ENCODE measurements at regions not wholly inside any gene's neighbourhood (a gene's known extent, or its start where the extent isn't known, plus 50 kb on each side); places are given as distances from the start of the nearest gene placed in this dataset.

DNA sequence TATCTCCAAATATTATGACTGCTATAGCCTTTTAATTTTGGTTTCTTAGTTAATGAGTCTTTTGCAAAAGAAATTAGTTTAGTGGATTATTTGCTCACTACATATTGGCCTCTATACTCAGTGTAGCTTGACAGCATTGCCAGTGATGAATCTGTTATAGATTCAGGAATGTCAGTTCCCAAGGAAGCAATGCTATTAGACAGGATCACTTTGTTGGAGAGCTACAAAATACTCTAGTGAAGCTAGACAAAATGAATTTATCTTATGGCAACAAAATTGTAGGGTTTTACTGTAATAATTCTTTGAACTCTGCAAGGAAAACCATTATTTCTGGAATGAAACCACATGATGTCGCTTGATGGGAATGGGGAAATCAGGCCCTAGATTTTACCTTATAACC, 543.3 kb downstream of the SQOR start:
- DNase-seq (ENCODE audit: low read depth in 4 of 4, low spot score in 2 of 4): no peak

DNA sequence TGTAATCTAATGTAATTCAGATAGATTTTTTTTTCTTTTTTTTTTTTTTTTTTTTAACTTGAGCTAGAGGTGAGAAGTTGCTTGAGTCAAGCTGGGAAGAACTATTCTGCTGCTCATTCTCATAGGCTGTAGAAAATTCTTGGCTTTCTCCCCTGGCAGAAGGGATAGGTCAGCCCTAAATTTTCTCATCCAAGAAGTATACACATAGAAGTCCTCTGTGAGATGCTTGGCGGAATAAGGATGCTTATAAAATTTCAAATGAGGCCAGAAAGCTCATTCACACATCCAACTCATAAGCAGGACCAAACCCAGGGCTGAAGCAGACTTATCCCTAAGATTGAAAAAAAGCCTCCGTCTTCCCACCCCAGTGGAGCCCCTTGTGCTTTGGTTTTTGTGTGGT, 572.5 kb downstream of the SQOR start:
- no peak for DNase-seq (ENCODE audit: low read depth in 4 of 4, low spot score in 2 of 4)

DNA sequence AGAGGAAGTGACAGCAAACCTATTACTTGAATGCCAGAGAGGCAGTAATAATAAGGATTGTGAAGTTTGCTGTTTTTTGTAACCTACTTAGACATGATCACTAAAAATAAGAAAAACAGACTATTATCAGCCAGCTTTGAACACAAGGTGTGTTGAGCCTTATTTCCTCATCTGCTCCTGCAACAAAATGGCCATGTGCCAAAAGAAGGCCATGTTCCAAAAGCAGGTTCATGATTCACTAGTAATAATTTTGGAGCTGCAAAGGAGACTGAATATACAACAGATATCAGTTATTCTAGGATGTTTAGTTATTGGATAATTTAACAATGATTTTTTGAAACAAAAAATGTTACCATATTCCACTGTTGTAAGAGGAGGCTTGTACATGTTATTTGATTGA, 578.7 kb downstream of the SQOR start:
- no peak for DNase-seq (ENCODE audit: low read depth in 4 of 4, low spot score in 2 of 4)

DNA sequence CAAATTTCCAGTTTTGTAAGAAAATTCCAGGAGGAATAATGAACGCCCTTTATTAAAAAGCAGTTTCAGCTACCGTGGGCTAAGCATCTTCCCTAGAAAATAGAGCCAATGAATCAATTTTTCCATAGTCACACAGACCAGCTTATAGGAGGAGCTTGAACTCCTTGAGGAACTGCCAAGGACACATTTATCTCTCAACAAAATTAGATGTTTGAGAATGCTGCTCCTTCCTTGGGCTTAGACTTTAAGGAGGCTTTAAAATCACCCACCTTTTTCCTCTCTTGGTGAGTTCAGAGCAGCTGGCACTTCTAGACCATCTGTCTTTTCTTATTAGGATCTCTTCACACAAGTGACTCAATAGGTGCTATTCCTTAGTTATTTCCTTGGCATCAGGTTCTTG, 588.0 kb downstream of the SQOR start:
- DNase-seq (ENCODE audit: low read depth in 4 of 4, low spot score in 2 of 4): no peak

DNA sequence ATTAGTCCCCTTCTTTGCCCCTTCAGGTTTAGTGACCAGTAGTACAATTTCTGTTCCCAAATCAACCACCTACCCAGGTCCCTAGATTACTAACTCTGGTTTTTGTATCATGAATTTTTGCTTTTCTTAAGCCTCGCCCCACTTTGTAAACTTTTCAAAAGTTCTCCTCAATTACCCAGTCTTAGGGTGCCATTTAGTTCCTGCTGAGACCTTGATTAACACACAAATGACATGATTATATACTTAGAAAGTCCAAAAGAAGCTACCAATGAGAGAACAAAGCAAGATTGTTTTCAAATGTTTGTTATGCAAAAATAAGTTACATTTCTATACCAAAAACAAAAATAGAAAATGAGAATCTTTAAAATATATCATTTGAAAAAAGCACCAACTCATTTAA, 594.4 kb downstream of the SQOR start:
- no peak for DNase-seq (ENCODE audit: low read depth in 4 of 4, low spot score in 2 of 4)

DNA sequence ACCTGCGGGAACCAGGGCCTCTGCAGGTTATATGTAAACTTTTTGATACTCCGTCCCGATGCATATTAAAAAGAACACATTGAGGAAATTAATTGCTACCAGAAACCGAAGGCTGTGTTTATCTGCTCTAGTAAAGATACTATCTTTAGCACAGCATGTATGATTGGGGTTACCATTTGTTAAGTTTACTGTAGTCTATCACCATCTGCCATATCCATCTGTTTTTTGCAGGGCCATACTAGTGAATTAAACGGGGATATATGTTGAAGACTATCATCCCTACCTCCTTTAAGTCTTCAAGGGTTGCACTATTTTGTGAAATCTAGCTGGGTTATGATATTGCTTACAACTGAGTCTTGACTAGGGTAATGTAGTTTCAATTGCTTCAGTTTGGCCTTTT, 597.0 kb downstream of the SQOR start:
- DNase-seq (ENCODE audit: low read depth in 4 of 4, low spot score in 2 of 4): no peak

DNA sequence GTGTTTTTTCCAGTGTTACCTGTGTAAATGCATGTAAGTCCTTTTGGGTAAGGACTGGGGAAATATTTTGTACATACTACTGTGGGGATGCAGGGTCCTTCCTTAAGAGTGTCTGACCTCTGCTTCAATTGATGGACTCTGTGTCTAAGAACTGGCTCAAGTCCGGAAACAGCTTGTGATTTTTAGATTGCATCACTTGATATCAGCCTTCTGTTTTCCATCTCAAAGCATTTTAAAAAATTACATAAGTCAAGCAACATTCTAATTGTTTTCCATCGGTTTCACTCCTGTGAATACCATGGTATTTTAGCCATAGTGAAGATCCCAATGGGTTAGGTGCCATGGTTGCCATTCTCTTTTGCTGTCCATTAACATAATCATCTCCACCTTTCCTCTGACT, 597.6 kb downstream of the SQOR start:
- DNase-seq (ENCODE audit: low read depth in 4 of 4, low spot score in 2 of 4): no peak

DNA sequence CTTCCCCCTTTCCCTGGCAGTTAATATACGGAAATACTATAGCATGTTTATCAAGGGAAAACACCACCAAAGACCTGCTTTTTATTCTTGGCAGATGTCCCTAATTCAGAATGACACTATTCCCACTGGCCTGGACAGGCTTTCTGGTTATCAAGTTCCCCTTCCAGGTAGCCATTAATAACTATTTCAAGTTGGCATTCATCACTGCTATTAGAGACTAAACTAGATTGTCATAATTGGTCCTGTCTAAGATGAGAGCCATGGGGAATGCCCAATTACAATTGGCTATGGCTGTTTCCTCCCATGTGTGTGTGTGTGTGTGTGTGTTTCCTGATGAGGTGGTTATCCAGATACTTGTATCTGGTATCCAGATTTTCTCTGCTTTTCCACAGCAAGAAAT, 608.1 kb downstream of the SQOR start:
- no peak for DNase-seq (ENCODE audit: low read depth in 4 of 4, low spot score in 2 of 4)

DNA sequence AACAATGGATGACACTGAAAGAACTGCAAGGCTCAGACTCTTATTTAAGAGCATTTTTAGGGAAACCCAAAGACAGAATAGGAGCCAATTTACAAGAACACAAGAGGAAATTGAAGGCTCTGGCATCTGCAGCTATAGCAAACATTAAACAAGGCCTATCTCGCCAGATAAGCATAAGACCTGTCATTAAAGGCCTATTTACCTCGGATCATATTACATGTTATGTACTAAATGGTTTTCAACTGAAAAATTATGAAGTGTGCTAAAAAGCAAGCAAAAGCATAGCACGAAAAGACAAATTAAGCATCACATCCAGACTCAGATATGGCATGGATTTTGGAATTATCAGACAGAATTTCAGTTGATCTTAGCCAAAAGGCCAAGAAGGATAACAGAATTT, 617.1 kb downstream of the SQOR start:
- DNase-seq (ENCODE audit: low read depth in 4 of 4, low spot score in 2 of 4): no peak

DNA sequence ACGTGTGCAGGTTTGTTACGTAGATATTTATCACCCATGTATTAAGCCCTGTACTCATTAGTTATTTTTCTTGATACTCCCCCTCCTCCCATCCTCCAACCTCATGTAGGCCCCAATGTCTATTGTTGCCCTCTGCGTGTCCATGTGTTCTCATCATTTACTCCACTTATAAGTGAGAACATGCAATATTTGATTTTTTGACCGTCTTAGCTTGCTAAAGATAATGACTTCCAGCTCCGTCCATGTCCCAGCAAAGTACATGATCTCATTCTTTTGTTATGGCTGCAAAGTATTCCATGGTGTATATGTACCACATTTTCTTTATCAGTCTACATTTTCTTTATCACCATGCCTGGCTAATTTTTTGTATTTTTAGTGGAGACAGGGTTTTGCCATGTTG, 623.2 kb downstream of the SQOR start:
- no peak for DNase-seq (ENCODE audit: low read depth in 4 of 4, low spot score in 2 of 4)

DNA sequence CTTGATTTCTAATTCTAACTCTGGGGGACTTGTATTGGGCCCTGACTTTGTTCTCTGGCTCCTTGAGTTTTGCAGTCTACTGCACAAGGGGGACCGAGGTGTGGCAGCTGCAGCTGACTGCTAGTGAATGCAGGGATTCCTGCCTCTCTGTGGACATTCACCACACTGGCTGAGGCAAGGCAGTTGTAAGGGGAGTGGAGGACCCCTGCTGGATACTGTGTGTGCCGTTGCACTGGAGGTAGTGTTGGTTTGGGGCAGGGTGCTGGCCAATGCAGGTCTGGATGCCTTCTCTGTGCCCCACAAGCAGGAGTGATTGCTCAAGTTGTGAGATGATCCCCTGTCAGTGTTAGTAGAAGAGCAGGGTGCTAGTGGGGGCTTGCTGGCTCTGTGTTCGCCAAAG, 626.1 kb downstream of the SQOR start:
- no peak for DNase-seq (ENCODE audit: low read depth in 4 of 4, low spot score in 2 of 4)

DNA sequence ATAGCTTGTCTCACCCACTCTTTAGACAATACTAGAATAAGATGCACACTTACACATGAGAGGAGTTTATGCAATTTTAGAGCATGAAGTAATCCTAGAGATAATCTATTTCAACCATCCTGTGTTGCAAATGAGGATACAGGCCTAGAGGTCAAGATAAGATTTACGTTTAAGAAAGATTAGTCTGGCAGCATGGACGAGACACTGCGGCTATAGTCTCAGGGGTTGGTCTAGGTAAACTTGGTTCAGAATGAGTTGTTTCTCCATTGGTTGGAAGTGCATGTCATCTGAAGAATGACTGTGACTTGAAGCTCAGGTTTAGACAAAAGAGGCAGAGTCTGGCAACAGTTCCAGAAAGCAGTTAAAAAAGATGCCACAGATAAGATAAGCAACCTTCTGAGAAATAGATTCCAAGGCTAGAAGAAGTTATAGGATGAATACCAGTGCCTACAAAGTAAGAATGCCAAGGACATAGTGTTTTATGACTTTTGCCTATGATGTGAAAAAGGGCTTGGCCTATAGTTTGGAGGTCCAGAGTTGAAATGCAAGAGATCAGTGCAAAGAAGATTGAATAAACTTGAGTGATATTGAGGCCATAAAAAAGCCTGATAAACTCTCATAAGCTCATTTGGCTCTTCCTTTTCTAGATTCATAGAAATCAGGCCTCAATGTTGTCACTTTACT, 631.0 kb downstream of the SQOR start:
- DNase-seq (ENCODE audit: low read depth in 4 of 4, low spot score in 2 of 4): no peak

DNA sequence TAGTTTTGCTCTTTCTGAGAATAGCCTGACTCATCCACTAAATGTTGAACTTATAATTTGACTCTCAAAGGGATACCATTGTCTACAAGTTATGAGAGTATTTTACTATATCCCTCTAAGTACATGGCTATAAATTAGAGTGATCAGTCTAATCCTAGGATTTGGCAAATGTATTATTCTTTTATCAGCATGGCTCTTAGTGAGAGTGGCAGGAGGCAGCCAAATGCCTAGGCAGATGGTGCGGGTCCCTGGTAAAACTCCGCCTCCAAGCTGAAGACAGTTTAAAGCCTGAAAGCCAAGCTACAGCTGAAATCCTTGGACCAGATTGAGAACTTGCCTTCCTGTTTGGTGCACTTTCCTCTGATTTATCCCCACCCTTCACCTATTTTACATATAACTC, 631.8 kb downstream of the SQOR start:
- no peak for DNase-seq (ENCODE audit: low read depth in 4 of 4, low spot score in 2 of 4)

DNA sequence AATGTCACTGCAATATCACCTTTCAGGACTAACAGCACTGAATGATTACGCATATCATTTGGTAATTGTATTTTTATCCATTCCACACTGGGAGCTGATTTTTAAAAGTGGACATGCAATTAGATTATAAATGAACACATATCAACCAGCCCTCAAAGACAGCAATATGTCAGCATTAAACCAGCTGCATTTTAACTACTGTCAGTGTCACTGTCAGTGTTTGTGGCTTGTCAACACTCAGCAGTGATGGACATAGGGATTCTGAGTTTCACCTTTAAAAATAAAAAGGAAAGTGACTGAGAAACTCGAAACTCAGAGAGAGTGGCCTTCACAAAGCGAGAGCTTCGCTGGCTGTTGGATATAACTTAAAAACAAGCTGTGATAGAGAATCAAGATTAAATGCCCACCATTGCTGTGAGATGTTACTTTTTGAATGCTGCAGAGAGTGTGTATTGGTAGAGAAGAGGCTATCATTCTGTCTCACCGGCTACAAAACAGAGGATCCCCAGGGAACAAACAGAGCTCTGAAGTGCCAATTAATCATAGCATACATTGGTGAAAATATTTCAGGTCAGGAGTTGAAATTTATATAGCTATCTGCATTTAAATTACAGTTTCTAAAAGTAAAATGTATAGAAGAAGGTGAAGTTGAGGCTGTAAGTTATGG, 635.8 kb downstream of the SQOR start:
- no peak for DNase-seq (ENCODE audit: low read depth in 4 of 4, low spot score in 2 of 4)

DNA sequence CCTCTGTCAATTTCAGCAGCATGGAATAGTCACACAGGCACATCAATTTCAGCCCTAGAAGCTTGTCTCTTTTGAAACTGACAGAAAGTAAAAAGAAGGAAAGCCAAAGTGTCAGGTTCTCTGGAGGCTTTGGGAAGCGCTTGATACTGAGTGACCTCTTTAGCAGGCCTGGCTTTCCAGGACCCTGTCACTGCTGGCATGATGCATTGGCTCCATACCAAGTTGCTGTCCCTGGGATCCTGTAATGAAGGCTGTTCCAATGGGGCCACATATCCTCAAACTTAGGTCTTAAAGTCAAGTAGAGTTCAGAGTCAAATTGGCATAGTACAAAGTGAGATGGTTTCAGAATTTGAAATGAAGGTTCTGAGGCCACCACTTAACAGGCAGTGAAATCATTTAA, 640.9 kb downstream of the SQOR start:
- no peak for DNase-seq (ENCODE audit: low read depth in 4 of 4, low spot score in 2 of 4)

DNA sequence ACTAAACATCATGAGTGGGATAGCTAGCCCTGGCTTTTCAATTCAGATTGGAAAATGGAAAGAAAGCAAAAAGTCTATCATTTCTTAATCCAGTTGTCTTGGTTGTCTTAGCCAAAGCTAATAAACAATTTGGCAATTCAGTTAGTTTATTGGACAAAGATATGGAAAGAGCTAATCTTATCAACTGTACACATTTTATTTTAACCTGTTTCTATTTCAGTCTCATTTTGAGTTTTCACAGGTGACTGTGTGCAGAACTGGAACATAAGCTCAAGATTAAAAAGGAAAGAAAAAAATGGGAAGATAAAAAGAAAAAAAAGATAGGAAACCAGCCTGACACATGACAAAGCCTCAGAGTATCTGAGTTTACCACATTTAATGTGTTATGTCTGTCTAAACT, 642.6 kb downstream of the SQOR start:
- no peak for DNase-seq (ENCODE audit: low read depth in 4 of 4, low spot score in 2 of 4)

DNA sequence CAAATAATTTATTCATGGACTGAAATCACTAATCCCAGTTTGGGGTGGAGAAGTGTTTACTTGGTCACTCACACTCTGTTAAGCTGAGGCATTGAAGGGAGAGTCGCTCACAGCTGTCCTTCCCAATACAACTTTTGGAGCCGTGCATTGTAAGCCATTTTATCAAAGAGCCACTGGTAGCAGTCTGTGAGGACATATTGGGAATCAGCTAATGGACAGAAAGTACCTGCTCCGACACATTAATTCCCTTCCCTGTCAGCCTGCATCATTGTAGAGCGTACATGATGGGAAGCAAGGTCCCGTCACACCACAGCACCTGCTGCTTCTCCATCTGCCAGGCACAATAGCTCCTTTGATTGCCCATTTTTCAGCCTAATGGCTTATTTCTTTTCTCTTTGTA, 643.2 kb downstream of the SQOR start:
- DNase-seq (ENCODE audit: low read depth in 4 of 4, low spot score in 2 of 4): no peak

DNA sequence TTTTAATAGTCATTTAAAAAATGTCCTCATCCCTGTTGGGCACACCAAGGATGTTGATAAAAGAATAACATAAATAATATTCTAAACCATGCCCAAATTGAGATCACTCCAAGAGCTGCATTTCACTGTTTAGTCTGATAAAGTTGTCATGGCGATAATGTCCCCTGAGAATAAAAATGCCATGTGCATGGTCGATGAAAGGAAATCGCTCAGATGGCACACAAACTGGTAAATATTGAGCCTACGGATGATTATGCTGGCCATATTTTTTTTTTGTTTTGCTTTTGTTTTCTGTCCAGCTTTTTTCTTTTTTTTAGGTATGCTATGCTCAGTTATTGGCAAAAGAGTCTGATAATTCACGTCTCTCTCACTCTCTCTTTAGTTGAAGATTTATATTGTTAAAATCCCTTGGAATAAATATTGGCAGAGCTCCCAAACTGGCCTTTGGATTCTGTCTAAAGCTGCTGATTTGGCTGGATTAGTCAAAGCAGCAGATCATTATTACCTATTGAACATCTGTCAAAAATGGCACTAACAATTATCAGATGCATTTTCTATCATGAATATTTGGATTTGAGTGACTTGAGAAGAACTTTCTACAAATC, 643.8 kb downstream of the SQOR start:
- no peak for DNase-seq (ENCODE audit: low read depth in 4 of 4, low spot score in 2 of 4)

DNA sequence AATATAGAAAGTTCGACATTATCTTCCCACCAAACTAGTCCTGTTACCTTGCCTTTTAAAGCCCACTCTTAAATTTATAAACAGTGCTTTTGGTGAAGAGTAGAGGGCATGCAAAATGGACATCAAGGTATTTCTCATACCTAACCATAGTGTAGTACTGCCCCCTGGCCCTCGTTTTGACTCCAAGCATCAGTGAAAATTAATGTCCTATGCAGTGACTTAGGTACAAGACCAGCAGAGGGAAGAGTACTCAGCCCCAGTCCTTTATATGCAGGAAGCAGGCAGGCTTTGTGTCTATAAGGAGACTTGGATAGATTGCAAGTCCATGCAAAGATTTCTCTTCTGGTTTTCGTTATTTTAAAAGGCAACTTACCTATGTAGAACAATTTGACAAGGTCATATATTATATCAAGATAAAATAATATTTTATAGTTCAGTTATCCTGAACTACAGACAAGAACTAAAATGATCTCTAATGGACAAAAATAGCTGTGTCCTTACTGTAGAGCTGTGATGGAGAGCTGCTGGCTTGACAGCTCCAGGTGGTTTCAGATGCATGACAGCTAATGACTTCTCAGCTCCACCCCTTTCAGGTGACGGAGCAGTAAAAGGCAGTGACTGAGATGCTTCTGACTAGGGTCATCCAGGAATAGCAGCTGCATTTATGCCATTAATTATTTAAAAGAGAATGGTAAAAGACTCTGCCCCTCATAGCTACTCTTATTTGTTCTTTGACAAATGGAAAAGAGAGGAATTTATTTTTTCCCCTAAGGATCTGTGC, 646.1 kb downstream of the SQOR start:
- DNase-seq (ENCODE audit: low read depth in 4 of 4, low spot score in 2 of 4): no peak

DNA sequence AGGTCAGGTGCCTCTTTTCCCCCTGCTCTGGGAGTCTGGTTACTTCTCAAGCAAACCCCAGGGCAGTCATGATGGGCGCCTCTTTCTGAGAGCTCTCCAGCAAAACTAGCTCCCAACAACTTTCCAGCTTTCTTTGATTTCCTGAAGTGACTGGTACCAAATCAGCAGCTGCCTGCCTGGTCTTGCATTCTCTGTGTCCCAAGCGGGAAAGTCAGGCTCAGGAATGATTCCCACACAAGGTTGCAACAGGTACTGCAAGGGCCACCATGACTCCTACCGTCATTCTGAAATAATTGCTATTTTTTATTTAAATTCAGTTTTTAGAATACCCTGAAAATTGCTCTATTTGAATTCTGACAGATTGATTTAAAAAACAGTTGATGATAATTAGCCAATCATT, 658.7 kb downstream of the SQOR start:
- no peak for DNase-seq (ENCODE audit: low read depth in 4 of 4, low spot score in 2 of 4)

DNA sequence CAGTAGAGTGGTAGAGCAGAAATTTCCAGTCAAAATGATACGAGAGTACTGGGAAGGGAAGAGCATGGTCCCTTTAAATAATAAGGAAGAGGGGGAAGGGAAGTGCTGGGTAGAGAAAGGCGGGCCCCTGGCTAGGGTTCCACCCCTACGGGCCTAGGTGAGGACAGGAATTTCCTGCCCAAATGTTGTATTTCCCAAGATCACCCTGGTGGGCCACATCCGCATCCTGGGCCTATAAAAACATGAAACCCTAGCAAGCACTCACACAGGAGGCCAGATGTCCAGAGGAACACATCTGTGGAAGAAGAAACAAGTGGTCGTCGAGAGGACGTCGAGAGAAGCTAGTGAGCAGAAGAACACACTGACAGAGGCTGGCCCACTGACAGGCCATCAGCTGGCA, 661.2 kb downstream of the SQOR start:
- no peak for DNase-seq (ENCODE audit: low read depth in 4 of 4, low spot score in 2 of 4)

DNA sequence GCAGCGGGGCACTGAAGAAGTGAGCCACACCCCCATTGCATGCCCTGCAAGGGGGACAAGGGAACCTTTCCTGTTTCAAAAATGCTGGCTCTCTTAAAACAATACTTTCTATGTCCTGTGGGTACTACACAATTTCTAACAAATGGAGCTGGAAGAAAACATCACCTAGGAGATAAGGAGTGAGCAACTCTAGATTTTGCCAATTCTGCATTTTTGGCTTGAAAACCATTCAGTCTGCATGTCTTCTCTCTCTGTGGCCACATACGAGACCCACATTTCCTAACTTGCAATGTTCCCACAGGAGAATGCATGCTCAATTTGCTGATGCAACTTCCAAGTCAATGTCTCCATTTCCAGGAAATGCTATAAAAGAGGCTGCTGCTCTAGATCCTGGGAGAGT, 662.0 kb downstream of the SQOR start:
- no peak for DNase-seq (ENCODE audit: low read depth in 4 of 4, low spot score in 2 of 4)
